ENCODE measurements at regions not wholly inside any gene's neighbourhood (a gene's known extent, or its start where the extent isn't known, plus 50 kb on each side); places are given as distances from the start of the nearest gene placed in this dataset.

DNA sequence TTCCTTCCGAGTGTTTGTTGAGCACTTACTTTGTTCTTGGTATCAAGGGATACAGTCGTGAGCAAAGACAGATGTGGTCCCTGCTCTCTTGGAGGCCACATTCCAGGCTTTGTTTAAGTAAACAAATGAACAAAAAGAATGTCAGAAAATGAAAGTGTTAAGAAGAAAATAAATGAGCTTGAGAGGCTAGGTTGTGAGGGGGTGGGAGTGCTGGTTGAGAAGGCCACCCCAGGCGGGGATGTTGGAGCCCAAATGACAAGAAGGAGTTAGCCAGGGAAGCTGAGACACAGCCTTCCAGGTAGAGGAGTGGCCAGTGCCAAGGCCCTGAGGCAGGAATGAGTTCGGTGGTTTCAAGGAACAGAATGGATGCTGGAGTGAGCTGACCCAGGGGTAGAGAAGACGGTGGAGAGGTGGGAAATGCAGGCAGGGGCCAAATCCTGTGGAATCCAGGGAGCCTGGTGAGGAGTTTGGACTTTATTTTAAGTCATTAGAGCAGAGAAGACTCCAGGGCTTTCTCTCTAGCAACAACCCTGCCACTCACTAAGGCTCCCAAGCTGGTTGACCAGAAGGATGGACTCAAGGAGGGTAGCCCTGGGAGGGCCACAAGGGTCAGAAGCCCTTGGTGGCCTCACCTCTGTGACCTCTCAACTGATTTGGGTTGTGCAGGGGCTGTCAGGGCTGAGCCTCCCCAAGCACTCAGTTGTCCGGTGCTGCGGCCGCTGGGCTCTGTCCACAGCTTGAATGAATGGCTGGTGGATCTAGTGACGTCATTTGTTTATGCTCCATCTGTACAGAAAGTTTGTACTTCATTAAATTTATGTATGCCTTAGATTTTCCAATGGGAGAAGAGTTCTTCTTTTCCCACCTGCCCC, 66.0 kb upstream of the STX16 start:
- H3K9me3 Mint-ChIP-seq = peaks cover 3% of the 10 kb centered on the region
- no peaks in the 10 kb centered on the region for H3K36me3 Mint-ChIP-seq
- no peaks in the 10 kb centered on the region for H3K4me1 Mint-ChIP-seq
- no peak overlapping the region for H3K4me3 Mint-ChIP-seq
- no peak overlapping the region for H3K27ac Mint-ChIP-seq
- peaks cover 16% of the 10 kb centered on the region for H3K27me3 Mint-ChIP-seq
- CTCF ChIA-PET = no interaction called here
- peak; percentile 13 for DNase-seq

DNA sequence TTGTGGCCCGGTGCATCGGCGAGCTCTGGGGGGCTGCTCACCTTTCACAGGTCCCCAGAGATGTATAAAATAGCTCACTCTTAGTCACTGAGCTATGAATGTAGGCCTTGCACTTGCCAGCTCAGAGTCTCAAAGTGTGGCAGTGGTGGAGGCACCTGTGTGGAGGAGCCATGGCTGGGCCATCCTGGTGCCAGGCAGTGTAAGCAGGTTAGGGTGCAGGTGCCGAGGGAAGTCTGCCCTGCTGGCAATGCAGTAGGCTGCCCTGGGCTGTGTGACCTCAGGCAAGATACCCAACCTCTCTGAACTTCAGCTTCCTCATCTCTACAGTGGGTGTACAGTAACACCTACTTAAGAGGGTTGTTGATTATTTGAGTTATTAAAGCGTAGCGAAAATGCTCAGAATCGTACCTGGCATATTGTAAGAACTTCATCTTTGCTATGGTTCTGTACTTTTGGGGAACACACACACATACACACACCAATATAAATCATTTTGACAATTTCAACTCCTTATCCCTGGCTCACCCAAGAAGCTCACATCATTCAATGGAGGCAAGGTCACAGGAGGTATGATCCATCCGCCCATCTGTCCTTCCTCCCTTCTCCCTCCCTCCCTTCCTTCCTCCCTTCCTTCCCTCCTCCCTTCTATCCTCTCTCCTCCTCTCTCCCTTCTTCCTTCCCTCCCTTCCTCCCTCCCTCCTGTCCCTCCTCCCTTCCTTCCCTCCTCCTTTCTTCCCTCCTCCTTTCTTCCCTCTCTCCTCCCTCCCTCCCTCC, 66.8 kb upstream of the STX16 start:
- peak; percentile 1 for DNase-seq
- CTCF ChIA-PET = no interaction called here
- Mint-ChIP-seq H3K4me3 (no peak overlapping the region), H3K9me3 (peaks cover 3% of the 10 kb centered on the region), H3K36me3 (no peaks in the 10 kb centered on the region), H3K27me3 (peaks cover 10% of the 10 kb centered on the region), H3K27ac (no peak overlapping the region), H3K4me1 (no peaks in the 10 kb centered on the region)

DNA sequence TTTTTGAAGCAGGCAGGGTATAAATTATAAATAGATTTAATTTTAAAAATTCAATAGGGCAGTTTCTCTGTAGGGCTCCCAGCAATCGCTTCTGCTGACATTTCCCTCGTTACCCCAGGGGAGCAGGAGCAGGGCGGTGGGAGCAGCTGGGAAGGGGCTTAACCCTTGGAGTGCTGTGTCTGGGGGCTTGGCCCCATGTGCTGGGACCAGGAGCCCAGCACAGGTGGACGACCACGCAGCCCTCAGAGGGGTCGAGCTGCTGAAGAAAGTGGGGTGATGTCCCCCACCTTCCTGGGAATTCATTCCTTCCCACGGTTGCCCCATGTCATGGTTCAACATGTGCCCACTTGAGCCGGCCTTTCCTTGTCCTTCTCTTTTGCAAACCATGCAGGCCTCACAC, 67.5 kb upstream of the STX16 start:
- Mint-ChIP-seq H3K4me1 (no peaks in the 10 kb centered on the region), H3K9me3 (peaks cover 3% of the 10 kb centered on the region), H3K27me3 (peaks cover 10% of the 10 kb centered on the region), H3K4me3 (no peak overlapping the region), H3K27ac (no peak overlapping the region), H3K36me3 (no peaks in the 10 kb centered on the region)
- CTCF ChIA-PET = no interaction called here
- DNase-seq = peak; percentile 16

DNA sequence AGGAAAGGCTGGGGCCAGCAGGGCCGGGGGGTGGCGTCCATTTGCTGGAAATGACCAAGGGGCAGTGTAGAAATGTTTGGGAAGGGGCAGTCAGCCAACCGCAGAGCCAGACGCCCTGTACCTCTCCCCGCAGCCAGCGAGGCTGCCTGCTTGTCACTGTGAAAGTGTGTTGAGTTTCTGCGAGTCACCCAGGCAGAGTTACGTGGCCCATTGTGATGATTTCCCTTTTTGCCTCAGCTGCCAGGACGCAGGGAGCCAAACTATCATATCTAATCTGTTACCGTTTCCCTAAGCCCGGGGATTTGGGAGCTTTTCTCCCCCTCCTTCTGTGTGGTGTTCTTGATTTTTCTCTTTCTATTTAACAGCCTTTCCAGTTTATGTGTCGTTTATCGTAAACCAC, 67.9 kb upstream of the STX16 start:
- peaks cover 3% of the 10 kb centered on the region for H3K9me3 Mint-ChIP-seq
- no peak for DNase-seq

DNA sequence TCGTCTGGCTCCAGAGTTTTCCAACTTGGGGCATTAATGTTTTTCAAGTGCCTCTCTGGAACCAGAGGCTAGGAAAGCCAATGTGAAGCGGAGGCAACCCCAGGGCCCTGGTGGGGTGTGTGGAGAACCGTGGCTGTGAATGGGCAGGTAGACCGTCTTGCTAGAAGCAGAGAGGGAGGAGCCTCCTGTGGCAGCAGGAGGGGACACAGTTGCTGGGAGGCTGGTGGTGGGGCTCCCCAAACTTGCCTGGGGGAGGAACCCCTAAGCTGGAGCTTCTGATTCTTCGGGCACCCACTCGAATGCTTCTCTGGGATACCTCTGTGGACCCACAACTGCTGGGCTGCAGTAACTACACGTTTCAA, 65.3 kb upstream of the APCDD1L start:
- Mint-ChIP-seq H3K27ac (no peak overlapping the region), H3K9me3 (peaks cover 3% of the 10 kb centered on the region), H3K4me3 (no peak overlapping the region), H3K27me3 (peaks cover 13% of the 10 kb centered on the region), H3K36me3 (no peaks in the 10 kb centered on the region), H3K4me1 (no peaks in the 10 kb centered on the region)
- DNase-seq = peak; percentile 11
- CTCF ChIA-PET = no interaction called here

More for the DNA sequence above, 67.9 kb upstream of the STX16 start:
- no peaks in the 10 kb centered on the region for H3K36me3 Mint-ChIP-seq
- no peak overlapping the region for H3K4me3 Mint-ChIP-seq
- H3K27me3 Mint-ChIP-seq = peaks cover 10% of the 10 kb centered on the region
- CTCF ChIA-PET = no interaction called here
- H3K27ac Mint-ChIP-seq = no peak overlapping the region
- no peaks in the 10 kb centered on the region for H3K4me1 Mint-ChIP-seq

DNA sequence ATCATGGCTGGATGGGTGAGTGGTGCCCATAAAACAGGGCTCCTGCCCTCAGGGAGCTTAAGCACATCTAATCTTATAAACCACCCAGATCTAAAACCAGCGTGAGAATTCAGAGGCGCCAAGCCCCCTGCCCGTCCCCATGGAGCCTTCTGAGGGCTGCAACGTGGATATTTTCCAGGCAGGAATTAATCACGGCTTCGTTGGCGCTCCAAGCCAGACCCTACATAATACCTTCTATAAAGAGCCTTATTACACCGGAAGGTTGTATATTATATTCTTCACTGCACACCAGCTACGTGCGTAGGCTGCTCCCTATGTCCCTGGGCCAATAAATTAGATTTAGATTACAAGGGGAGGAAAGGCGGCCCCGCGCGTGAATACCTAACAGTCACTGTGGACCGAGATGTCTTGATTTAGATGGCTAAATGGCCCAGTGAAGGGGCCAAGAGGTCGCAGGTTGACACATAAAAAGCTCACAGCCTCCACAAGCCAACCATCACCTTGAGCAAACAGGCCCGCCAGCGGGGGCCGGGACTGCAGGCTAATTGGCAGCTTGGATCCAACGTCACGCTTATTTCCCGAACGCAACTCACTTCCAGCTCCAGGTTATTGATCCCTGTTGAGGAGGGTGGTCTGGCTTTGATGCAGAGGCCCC, 64.7 kb upstream of the APCDD1L start:
- Mint-ChIP-seq H3K4me1 (no peaks in the 10 kb centered on the region), H3K36me3 (no peaks in the 10 kb centered on the region), H3K27ac (no peak overlapping the region), H3K9me3 (peaks cover 3% of the 10 kb centered on the region), H3K27me3 (peaks cover 10% of the 10 kb centered on the region), H3K4me3 (no peak overlapping the region)
- DNase-seq = peak; percentile 9
- CTCF ChIA-PET = no interaction called here

DNA sequence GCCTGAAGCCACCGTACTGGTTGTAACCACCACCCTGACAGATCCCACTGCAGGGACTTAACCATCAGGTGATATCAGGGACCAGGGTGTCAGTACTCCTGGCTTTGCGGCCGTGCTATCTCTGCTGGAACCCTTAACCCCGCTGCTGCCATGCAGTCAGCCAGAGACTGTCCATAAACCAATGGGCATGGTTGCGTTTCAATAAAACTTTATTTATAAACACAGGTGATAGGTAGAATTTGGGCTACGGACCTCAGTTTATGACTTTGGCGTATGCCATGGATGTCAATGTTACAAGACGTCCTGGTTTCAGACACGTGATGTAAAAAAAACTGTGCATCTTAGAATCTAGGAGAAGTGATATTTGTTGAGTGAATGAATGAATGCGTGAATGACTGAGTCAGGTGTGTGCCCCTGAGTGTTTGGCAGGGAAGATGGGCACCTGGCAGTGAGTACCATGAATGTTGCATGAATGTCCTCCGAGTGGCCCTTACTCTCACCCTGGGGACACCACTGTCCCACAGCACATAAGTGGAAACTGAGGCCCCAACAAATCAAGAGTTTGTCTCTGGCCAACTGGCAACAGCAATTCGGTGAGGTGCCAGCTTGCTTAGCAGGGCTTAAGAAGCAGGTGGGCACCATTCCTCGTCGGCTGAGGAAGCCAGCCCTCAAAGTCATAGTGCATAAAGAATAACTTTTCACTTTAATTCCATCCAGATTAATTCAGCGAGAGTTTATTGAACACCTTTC, 64.0 kb upstream of the APCDD1L start:
- no peak overlapping the region for H3K4me3 Mint-ChIP-seq
- no peak for DNase-seq
- H3K36me3 Mint-ChIP-seq = no peaks in the 10 kb centered on the region
- no peaks in the 10 kb centered on the region for H3K4me1 Mint-ChIP-seq
- H3K27ac Mint-ChIP-seq = no peak overlapping the region
- H3K27me3 Mint-ChIP-seq = peaks cover 9% of the 10 kb centered on the region
- peaks cover 3% of the 10 kb centered on the region for H3K9me3 Mint-ChIP-seq
- CTCF ChIA-PET = no interaction called here

DNA sequence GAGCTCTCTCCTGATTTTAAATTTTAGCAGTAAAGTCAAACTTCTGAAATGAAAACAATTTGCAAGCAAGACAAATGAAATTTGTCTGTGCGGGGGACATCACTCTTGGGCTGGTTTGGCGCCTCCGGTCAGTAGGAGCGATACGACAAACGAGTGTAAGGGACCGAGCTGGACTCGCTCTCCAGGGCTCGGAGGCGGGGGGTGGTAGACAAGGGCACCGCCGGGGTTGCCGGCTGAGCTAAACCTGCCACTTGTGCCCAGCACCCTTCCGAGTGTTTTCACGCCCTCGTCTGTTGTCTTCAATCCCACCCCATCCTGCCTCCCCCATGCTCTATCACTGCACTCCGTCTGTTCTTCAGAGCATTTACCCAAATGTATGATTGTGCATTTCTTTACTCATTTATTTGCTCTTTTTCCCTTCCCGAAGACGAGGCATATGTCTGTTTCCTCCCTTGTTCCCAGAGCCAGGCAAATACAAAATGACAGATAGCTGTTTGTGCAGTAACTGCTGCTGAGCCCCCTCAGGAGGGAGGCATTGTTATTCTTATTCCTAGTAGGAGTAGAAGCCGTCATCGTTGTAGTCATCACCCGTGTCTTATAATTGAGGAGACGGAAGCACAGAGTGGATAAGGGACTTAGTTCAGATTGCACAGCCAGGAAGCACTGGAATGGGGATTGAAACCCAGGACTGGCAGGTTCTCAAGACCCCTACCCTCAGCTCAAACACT, 62.8 kb upstream of the APCDD1L start:
- Mint-ChIP-seq H3K27me3 (peaks cover 3% of the 10 kb centered on the region), H3K36me3 (no peaks in the 10 kb centered on the region), H3K27ac (no peak overlapping the region), H3K4me3 (no peak overlapping the region), H3K9me3 (peaks cover 3% of the 10 kb centered on the region), H3K4me1 (no peaks in the 10 kb centered on the region)
- DNase-seq = peak; percentile 10
- CTCF ChIA-PET = no interaction called here

DNA sequence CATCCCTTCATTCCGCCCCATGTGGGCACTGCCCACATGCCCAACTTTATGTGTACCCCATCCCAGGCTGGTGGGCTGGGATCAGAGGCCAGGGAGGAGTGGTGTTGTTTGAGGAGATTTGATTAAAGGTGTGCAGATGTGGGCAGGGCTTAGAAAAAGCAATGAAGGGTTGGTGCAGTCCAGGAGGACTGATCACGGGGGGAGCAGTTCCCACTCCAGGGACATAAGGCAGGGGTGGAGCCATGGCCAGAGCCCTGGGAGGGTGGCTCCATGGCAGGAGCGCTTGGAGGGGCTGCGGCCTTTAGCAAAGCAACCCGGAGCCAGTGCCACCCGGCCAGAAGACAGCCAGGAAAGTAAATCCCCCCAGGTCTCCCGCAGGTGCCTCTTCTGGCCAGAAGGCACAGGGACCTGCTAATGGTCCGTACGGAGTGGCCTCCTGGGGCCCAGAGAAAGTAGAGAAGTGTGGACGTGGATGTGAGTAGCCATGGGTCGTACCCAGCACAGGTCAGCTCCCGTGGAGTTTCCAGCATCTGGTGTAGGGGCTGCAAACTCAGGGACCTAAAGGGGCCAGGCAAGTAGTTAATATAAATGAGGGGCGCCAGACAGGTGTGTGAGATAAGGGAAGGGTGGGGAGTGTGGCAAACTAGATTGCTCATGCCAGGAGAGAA, 62.1 kb upstream of the APCDD1L start:
- no peak overlapping the region for H3K4me3 Mint-ChIP-seq
- H3K27ac Mint-ChIP-seq = no peak overlapping the region
- DNase-seq = peak; percentile 3
- no peaks in the 10 kb centered on the region for H3K36me3 Mint-ChIP-seq
- peaks cover 3% of the 10 kb centered on the region for H3K27me3 Mint-ChIP-seq
- CTCF ChIA-PET = no interaction called here
- no peaks in the 10 kb centered on the region for H3K9me3 Mint-ChIP-seq
- H3K4me1 Mint-ChIP-seq = no peaks in the 10 kb centered on the region

DNA sequence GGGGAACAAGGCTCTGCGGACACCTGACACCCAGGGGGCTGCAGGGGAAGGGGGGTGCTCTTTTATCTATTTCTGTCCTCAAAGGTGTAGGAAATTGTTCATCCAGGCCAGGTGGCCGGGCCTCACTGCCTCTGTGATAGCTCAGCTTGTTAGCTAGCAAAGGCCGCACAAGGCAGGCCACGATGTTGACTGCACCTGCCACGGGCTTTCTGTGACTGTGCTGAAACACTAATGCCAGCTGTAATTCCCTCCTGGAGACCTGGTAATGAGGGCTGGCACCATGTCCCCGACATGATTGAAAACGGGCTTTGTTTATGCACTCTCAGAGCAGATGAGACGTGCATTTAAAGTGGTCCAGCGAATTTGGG, 61.4 kb upstream of the APCDD1L start:
- no peak overlapping the region for H3K4me3 Mint-ChIP-seq
- DNase-seq = no peak
- H3K36me3 Mint-ChIP-seq = no peaks in the 10 kb centered on the region
- CTCF ChIA-PET = no interaction called here
- no peaks in the 10 kb centered on the region for H3K9me3 Mint-ChIP-seq
- no peak overlapping the region for H3K27ac Mint-ChIP-seq
- H3K27me3 Mint-ChIP-seq = peaks cover 3% of the 10 kb centered on the region
- H3K4me1 Mint-ChIP-seq = no peaks in the 10 kb centered on the region

DNA sequence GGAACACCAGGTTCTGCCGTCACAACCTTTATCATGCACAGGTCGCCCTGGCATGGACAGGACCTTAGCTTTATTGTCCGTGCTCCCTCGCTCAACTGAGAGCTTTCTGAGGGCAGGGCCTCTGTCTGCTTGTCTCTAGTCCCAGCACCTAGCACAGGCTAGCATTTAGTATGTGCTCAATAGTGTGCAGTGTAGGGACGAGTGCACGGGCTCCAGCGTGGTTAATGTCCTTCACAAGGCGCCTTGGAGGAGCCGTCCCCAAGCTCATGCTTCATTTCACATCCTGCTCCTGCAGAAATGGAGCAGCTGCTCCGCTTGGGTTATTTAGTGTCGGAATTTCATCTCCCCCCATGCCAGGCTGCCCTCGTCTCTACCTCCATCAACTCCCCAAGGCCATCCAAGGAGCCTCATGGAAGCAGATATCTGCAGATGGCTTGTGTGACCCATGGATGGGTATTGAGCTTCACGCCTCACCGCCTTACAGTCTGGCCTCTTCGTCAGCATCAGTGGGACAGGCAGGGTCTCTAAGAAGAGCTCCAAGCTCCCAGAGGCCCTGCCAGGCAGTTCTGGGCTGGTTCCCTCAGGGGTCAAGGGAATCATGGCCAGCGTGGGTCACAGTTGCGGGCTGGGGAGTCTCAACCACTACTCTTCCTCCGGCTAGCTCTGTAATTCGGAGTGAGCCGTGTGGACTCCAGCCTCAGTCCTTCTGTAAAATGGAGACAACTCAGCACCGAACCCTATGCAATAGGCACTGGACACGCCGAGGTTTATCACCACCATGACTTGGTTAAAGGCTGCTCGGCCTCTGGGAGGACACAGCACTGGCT, 60.8 kb upstream of the APCDD1L start:
- H3K4me1 Mint-ChIP-seq = no peaks in the 10 kb centered on the region
- DNase-seq = no peak
- H3K4me3 Mint-ChIP-seq = no peak overlapping the region
- no peaks in the 10 kb centered on the region for H3K9me3 Mint-ChIP-seq
- peaks cover 3% of the 10 kb centered on the region for H3K27me3 Mint-ChIP-seq
- CTCF ChIA-PET = no interaction called here
- no peak overlapping the region for H3K27ac Mint-ChIP-seq
- H3K36me3 Mint-ChIP-seq = no peaks in the 10 kb centered on the region

DNA sequence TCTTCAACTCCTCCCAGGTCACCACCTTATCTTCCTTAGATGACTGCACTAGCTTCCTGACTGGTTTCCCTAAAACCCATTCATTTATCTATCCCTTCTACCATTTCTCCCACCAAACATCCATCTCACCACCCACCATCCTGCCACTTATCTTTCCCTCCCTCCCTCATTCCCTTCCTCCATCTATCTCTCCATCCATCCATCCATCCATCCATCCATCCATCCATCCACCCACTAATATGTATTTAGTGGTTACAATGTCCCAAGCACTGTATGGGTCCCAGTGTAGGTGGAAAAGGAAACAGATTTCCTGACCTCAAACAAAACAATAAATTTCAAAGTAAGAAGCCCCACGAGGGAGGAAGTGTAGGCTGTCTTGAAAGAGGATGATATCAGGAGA, 59.3 kb upstream of the APCDD1L start:
- Mint-ChIP-seq H3K4me3 (no peak overlapping the region), H3K36me3 (no peaks in the 10 kb centered on the region), H3K4me1 (no peaks in the 10 kb centered on the region), H3K9me3 (no peaks in the 10 kb centered on the region), H3K27me3 (peaks cover 8% of the 10 kb centered on the region), H3K27ac (no peak overlapping the region)
- CTCF ChIA-PET = no interaction called here
- no peak for DNase-seq

DNA sequence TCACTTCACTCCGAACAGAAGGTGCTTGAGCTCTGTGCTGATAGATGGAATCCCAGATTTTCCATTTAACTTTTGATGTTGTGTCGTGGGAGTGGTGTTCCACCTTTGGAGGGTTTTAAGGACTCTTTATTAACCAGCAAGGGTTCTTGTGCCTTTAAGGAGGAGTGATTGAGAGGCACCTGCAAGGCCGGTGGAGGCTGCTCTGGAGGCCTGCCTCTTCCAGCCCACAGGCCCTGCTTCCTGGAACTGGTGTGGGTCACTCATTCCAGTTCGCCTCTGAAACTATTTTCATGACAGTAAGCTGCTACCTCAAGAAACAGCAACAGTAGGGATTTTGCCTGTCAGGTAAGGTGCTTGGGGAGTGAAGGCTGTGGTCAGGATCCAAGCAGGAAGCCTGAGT, 58.8 kb upstream of the APCDD1L start:
- DNase-seq = no peak
- H3K36me3 Mint-ChIP-seq = no peaks in the 10 kb centered on the region
- CTCF ChIA-PET = no interaction called here

More for the DNA sequence above, 58.8 kb upstream of the APCDD1L start:
- Mint-ChIP-seq H3K9me3 (no peaks in the 10 kb centered on the region), H3K27ac (no peak overlapping the region), H3K4me3 (no peak overlapping the region), H3K27me3 (peaks cover 12% of the 10 kb centered on the region), H3K4me1 (no peaks in the 10 kb centered on the region)

Data from activated naive CD4-positive, alpha-beta T cell treated with anti-CD3 and anti-CD28 coated beads, Interleukin-2, amount 10 ng/mL, durations not matched to agents 7 days and 5 days (primary cell).